Upper lobe of right lung (tissue), 1 donor: ENCODE measurements at regions not wholly inside any gene's neighbourhood (a gene's known extent, or its start where the extent isn't known, plus 50 kb on each side); places are given as distances from the start of the nearest gene placed in this dataset.

Source experiments
- ATAC-seq: fragments of 200-7000 bp; cut with Tn5 transposase; one replicate; pipeline ENCODE4 v1.9.1; 2020; ENCODE audit warnings: mild to moderate bottlenecking, moderate library complexity
- DNase-seq: peaks from one replicate; pipeline ENCODE4 v3.0.0-alpha.2; 2020
- H3K27ac ChIP-seq: fragments of 200-600 bp; one replicate; pipeline ENCODE4 v1.8.0; 2022
- H3K27me3 ChIP-seq: fragments of 200-600 bp; one replicate; pipeline ENCODE4 v1.8.0; 2022; ENCODE audit warnings: mild to moderate bottlenecking
- H3K36me3 ChIP-seq: fragments of 200-600 bp; one replicate; pipeline ENCODE4 v1.8.0; 2022
- H3K4me1 ChIP-seq: fragments of 200-600 bp; one replicate; pipeline ENCODE4 v1.8.0; 2022
- H3K4me3 ChIP-seq: fragments of 200-600 bp; one replicate; pipeline ENCODE4 v1.8.0; 2022; ENCODE audit warnings: mild to moderate bottlenecking
- H3K9me3 ChIP-seq: fragments of 200-600 bp; one replicate; pipeline ENCODE4 v1.8.0; 2022
- intact Hi-C: fragments of 100-400 bp; cut with DNase I; formaldehyde crosslinking; loops from one replicate; pipeline ENCODE4 v1.11.0; 2022
- TF ChIP-seq, protein P1 (sequence below): fragments of 200-600 bp; IDR thresholded peaks from one replicate; pipeline ENCODE4 v1.8.0; 2022; ENCODE audit warnings: antibody characterized with exemption
- donor health status: DM: no; HTN: yes; CAD: no; lungs with severe emphysema.

DNA sequence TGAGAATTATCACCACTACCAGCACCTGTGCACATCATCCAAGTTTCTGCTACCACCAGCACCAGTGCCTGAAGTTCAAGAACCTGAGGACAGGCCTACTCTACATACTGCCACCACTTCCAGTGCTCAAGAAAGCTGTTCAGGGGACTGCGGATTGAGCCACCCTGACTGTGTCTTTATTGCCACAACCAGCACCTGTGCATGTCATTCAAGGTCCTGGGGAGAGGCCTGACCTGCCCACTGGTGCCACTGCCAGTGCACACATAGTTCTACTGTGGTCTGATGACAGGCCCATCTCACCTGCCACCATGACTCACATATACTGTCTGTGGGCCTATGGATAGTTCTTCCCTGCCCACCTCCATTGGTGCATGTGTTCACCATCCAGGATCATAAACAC is 559.4 kb downstream of the COL12A1 start:
- intact Hi-C loops, result no loop called here
- TF ChIP-seq, protein P1, sequence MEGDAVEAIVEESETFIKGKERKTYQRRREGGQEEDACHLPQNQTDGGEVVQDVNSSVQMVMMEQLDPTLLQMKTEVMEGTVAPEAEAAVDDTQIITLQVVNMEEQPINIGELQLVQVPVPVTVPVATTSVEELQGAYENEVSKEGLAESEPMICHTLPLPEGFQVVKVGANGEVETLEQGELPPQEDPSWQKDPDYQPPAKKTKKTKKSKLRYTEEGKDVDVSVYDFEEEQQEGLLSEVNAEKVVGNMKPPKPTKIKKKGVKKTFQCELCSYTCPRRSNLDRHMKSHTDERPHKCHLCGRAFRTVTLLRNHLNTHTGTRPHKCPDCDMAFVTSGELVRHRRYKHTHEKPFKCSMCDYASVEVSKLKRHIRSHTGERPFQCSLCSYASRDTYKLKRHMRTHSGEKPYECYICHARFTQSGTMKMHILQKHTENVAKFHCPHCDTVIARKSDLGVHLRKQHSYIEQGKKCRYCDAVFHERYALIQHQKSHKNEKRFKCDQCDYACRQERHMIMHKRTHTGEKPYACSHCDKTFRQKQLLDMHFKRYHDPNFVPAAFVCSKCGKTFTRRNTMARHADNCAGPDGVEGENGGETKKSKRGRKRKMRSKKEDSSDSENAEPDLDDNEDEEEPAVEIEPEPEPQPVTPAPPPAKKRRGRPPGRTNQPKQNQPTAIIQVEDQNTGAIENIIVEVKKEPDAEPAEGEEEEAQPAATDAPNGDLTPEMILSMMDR, result no peak
- no peaks in the 10 kb centered on the region for H3K4me1 ChIP-seq
- H3K27ac ChIP-seq, result no peak overlapping the region
- ATAC-seq (peak; percentile 21), DNase-seq (peak; percentile 30)
- no peaks in the 10 kb centered on the region for H3K9me3 ChIP-seq
- no peaks in the 10 kb centered on the region for H3K27me3 ChIP-seq
- no peak overlapping the region for H3K4me3 ChIP-seq
- no peaks in the 10 kb centered on the region for H3K36me3 ChIP-seq

DNA sequence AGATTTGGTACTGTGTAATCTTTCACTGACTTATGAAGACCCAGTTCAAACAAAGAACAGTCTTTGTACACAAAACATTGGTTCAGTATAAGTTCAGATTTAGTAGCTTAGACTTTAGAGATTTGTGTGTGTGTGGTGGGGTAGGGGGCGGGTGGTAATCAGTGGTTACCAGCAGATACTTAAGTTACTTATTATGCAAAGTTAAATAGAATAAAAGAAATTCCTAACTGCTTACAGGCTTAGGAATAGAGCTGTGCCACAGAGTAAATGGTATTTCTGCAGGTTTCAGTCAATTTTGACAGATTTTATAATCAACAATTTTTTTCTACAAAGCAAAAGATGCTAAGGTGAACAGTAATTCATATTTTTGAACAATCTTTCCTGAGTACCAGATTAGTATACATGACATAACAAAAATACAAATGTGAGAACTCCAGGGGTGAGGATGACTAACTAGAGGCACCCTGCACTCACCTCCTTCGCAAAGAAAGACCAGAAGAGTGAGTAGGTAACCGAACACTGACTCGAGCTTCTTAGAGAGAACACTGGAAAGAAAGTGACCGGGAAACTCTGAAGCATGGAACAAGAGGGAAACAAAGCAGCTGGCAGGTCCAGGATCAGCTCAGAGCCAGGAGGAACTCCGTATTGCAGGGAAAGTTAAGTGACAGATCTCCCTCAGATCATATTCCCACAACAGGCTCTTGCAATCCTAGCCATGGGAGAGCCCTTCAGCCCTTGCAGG is 560.6 kb downstream of the COL12A1 start:
- H3K27ac ChIP-seq, result no peak overlapping the region
- TF ChIP-seq, protein P1, result no peak
- no peaks in the 10 kb centered on the region for H3K36me3 ChIP-seq
- no peaks in the 10 kb centered on the region for H3K27me3 ChIP-seq
- H3K9me3 ChIP-seq, result no peaks in the 10 kb centered on the region
- H3K4me1 ChIP-seq, result no peaks in the 10 kb centered on the region
- no peak for ATAC-seq
- DNase-seq, result no peak
- intact Hi-C loops, result no loop called here
- no peak overlapping the region for H3K4me3 ChIP-seq

DNA sequence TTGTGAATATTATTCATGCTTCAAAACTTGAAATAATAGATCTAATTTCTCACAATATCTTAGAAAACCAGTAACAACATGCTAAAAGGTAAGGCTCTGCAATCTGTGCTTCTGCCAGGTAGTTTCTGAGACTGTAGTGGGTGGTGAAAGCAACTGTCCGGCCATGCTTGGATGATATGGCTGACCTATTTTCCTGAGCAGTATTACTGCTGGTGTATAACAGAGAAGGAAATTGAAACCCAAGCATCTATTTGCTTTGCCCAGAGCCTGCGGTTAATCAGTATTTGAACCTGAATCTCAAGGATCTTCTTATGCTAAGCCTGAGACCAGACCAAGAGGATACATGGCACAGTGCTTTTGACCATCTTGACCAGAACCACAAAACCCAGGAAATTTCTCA is 563.8 kb downstream of the COL12A1 start:
- ATAC-seq, result no peak
- Histone ChIP-seq H3K9me3 (no peaks in the 10 kb centered on the region), H3K27ac (no peak overlapping the region), H3K4me3 (no peak overlapping the region), H3K27me3 (no peaks in the 10 kb centered on the region), H3K36me3 (no peaks in the 10 kb centered on the region), H3K4me1 (no peaks in the 10 kb centered on the region)
- intact Hi-C loops, result no loop called here
- TF ChIP-seq, protein P1, result no peak
- no peak for DNase-seq

DNA sequence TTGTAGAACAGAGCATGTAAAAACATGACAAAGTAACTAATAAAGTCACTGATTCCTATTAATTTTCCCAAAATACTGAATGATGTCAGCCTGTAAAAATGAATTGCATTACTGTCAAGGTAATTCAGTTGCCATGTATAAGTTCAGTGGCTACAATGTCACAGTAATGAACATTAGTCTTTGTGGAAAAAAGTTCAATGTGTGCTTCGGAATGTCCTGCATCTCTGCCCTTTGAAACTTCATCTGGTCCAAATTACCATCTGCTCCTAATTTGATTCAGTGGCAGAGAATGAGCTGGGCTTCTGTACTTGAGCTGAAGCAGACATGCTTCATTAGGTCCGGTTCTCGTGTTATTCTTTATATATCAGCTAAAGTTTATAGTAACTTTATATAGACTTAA is 567.4 kb downstream of the COL12A1 start:
- no peaks in the 10 kb centered on the region for H3K36me3 ChIP-seq
- H3K27ac ChIP-seq, result no peak overlapping the region
- intact Hi-C loops, result no loop called here
- ATAC-seq (no peak), DNase-seq (no peak)
- no peak overlapping the region for H3K4me3 ChIP-seq
- H3K9me3 ChIP-seq, result no peaks in the 10 kb centered on the region
- no peaks in the 10 kb centered on the region for H3K27me3 ChIP-seq
- TF ChIP-seq, protein P1, result no peak
- no peaks in the 10 kb centered on the region for H3K4me1 ChIP-seq

DNA sequence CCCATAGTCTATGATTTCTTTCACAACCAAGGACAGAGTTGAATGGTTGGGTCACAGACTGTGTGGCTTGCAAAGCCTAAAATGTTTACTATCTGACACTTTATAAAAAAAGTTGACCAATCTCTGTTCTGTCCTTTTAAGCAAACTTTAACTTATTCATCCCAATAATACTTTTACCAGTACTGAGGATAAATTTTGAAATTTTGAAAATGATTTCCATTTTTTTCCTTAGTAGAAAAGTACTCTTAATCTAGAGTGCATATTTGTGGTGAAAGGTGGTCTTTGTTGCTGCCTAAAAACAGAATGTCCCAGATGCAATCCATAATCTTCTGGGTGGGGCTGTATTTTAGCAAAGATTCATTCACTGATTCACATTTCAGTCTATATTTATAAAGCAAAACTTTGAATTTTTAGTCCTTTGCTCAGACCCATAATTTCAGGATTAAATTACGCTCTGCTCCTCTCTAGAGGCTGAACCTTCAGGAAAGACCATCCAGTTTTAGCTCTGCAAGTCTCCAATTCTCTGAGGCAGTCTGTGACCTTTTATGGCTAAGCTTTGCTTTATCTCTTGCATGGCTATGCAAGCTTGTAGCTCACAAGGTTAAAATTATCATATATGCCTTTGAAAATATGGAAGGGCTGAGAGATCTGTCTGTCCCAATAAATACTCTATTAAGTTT is 573.5 kb downstream of the COL12A1 start:
- H3K36me3 ChIP-seq, result no peaks in the 10 kb centered on the region
- ATAC-seq, result no peak

More for the DNA sequence above, 573.5 kb downstream of the COL12A1 start:
- DNase-seq, result no peak
- H3K9me3 ChIP-seq, result no peaks in the 10 kb centered on the region
- intact Hi-C loops, result no loop called here
- H3K4me3 ChIP-seq, result no peak overlapping the region
- no peak overlapping the region for H3K27ac ChIP-seq
- H3K27me3 ChIP-seq, result no peaks in the 10 kb centered on the region
- TF ChIP-seq, protein P1, result no peak
- no peaks in the 10 kb centered on the region for H3K4me1 ChIP-seq
